HG02642 (cell line): ENCODE measurements at regions not wholly inside any gene's neighbourhood (a gene's known extent, or its start where the extent isn't known, plus 50 kb on each side); places are given as distances from the start of the nearest gene placed in this dataset.
"Not testable (repeated sequence)": the region's sequence is repeated elsewhere in the genome, so short reads cannot be mapped to it uniquely, and the experiment has no call there.

Source experiments
- ATAC-seq: cut with Tn5 transposase; IDR thresholded peaks from one replicate; pipeline ENCODE4 v1.9.1; 2021; ENCODE audit warnings: mild to moderate bottlenecking; ENCODE audit not compliant: unreplicated experiment, poor library complexity

GRCh38 chr12:85424581-85425348, 144.7 kb downstream of the ALX1 start:
- ATAC-seq = peak; percentile 89

- ATAC-seq = no peak
These were observed 145.3 kb downstream of the ALX1 start for GRCh38 chr12:85425349-85425612.

GRCh38 chr12:85425926-85426325, 145.9 kb downstream of the ALX1 start:
- ATAC-seq = no peak

GRCh38 chr12:85433148-85433547, 153.1 kb downstream of the ALX1 start:
- not testable (repeated sequence) for ATAC-seq

- no peak for ATAC-seq
These were observed 160.3 kb downstream of the ALX1 start for GRCh38 chr12:85440271-85440670.

- ATAC-seq = no peak
These were observed 161.0 kb downstream of the ALX1 start for GRCh38 chr12:85441025-85441424.

- no peak for ATAC-seq
These were observed 161.7 kb downstream of the ALX1 start for GRCh38 chr12:85441741-85442140.

GRCh38 chr12:85445060-85445938, 165.3 kb downstream of the ALX1 start:
- no peak for ATAC-seq

- no peak for ATAC-seq
These were observed 168.0 kb downstream of the ALX1 start for GRCh38 chr12:85448031-85448430.

- ATAC-seq = no peak
These were observed 168.6 kb downstream of the ALX1 start for GRCh38 chr12:85448548-85449139.

GRCh38 chr12:85457016-85457415, 177.0 kb downstream of the ALX1 start:
- ATAC-seq = no peak

- ATAC-seq = no peak
These were observed 181.1 kb downstream of the ALX1 start for GRCh38 chr12:85461127-85461526.

- ATAC-seq = no peak
These were observed 182.9 kb downstream of the ALX1 start for GRCh38 chr12:85462888-85463287.

- no peak for ATAC-seq
These were observed 186.9 kb downstream of the ALX1 start for GRCh38 chr12:85466890-85467289.

- ATAC-seq = peak; percentile 97
These were observed 188.5 kb downstream of the ALX1 start for GRCh38 chr12:85468356-85469157.

GRCh38 chr12:85469158-85470086, 189.4 kb downstream of the ALX1 start:
- ATAC-seq = not testable (repeated sequence)

GRCh38 chr12:85475277-85475676, 195.3 kb downstream of the ALX1 start:
- ATAC-seq = not testable (repeated sequence)

- ATAC-seq = no peak
These were observed 196.7 kb downstream of the ALX1 start for GRCh38 chr12:85476756-85477155.

GRCh38 chr12:85484387-85484786, 204.4 kb downstream of the ALX1 start:
- peak; percentile 89 for ATAC-seq
